GM18909 (cell line): ENCODE measurements at regions not wholly inside any gene's neighbourhood (a gene's known extent, or its start where the extent isn't known, plus 50 kb on each side); places are given as distances from the start of the nearest gene placed in this dataset.
"Not testable (repeated sequence)": the region's sequence is repeated elsewhere in the genome, so short reads cannot be mapped to it uniquely, and the experiment has no call there.

Experiments used
- ATAC-seq: cut with Tn5 transposase; IDR thresholded peaks from one replicate; pipeline ENCODE4 v1.9.1; 2021; ENCODE audit warnings: mild to moderate bottlenecking; ENCODE audit not compliant: unreplicated experiment, poor library complexity

GRCh38 chr3:6746443-6746842 is 114.5 kb upstream of the GRM7 start:
- no peak for ATAC-seq

GRCh38 chr3:6747017-6747416 is 113.9 kb upstream of the GRM7 start:
- no peak for ATAC-seq

- no peak for ATAC-seq
Measured at GRCh38 chr3:6750782-6751181, 110.1 kb upstream of the GRM7 start.

- ATAC-seq = no peak
Measured at GRCh38 chr3:6753536-6753935, 107.4 kb upstream of the GRM7 start.

GRCh38 chr3:6769532-6770396 is 91.2 kb upstream of the GRM7 start:
- not testable (repeated sequence) for ATAC-seq

- ATAC-seq = no peak
Measured at GRCh38 chr3:6770397-6770690, 90.6 kb upstream of the GRM7 start.

GRCh38 chr3:6771171-6771570 is 89.7 kb upstream of the GRM7 start:
- ATAC-seq = no peak

GRCh38 chr3:6779140-6779539 is 81.8 kb upstream of the GRM7 start:
- ATAC-seq = no peak

GRCh38 chr3:6781092-6781491 is 79.8 kb upstream of the GRM7 start:
- no peak for ATAC-seq

- ATAC-seq = no peak
Measured at GRCh38 chr3:6785726-6786125, 75.2 kb upstream of the GRM7 start.

- ATAC-seq = no peak
Measured at GRCh38 chr3:6791161-6791560, 69.8 kb upstream of the GRM7 start.

GRCh38 chr3:6799264-6799915 is 61.5 kb upstream of the GRM7 start:
- ATAC-seq = peak; percentile 92

GRCh38 chr3:6803619-6804018 is 57.3 kb upstream of the GRM7 start:
- ATAC-seq = no peak

- no peak for ATAC-seq
Measured at GRCh38 chr3:6805236-6805635, 55.7 kb upstream of the GRM7 start.

- no peak for ATAC-seq
Measured at GRCh38 chr3:6806991-6807390, 53.9 kb upstream of the GRM7 start.

- ATAC-seq = no peak
Measured at GRCh38 chr3:6807967-6808588, 52.8 kb upstream of the GRM7 start.

GRCh38 chr3:6809349-6809748 is 51.6 kb upstream of the GRM7 start:
- no peak for ATAC-seq
